Naive thymus-derived CD8-positive, alpha-beta T cell (primary cell): ENCODE measurements at regions not wholly inside any gene's neighbourhood (a gene's known extent, or its start where the extent isn't known, plus 50 kb on each side); places are given as distances from the start of the nearest gene placed in this dataset.

ENCODE experiments used
- ATAC-seq, 2 donors: fragments of 150-1000 bp; cut with Tn5 transposase in 1 of 2; sonication (Bioruptor Pico), chemical (Tn5 transposase) in 1 of 2; 1 replicate in 1 of 2; 2 replicates in 1 of 2; pipeline ENCODE4 v1.10.0; 2021; ENCODE audit warnings: mild to moderate bottlenecking in 2 of 2, moderate library complexity in 2 of 2
- POLR2A ChIA-PET: fragments of 350-600 bp; sonication (Branson Sonifier 250); formaldehyde crosslinking; loops from one replicate; lab custom pipeline; 2021; ENCODE audit warnings: antibody characterized with exemption; lab: Charles Lee
- DNase-seq, 10 donors: peaks; one replicate each; pipeline versions ENCODE4 v3.0.0 to v3.0.0-alpha.2; 2020 to 2022
- H3K27ac Mint-ChIP-seq, 10 donors: one replicate each; pipeline ENCODE4 v1.8.0; 2020 to 2022; ENCODE audit warnings: mild to moderate bottlenecking in 10 of 10, mixed read lengths in 10 of 10, moderate library complexity in 4 of 10, inconsistent platforms in 1 of 10
- H3K27me3 Mint-ChIP-seq, 5 donors: one replicate each; pipeline ENCODE4 v1.8.0; 2021 to 2022; ENCODE audit warnings: mixed read lengths in 5 of 5
- H3K36me3 Mint-ChIP-seq, 3 donors: one replicate each; pipeline ENCODE4 v1.8.0; 2020 to 2022; ENCODE audit warnings: mixed read lengths in 3 of 3, mild to moderate bottlenecking in 2 of 3, inconsistent platforms in 1 of 3
- H3K4me1 Mint-ChIP-seq, 4 donors: one replicate each; pipeline ENCODE4 v1.8.0; 2021 to 2022; ENCODE audit warnings: mixed read lengths in 4 of 4
- H3K4me3 Mint-ChIP-seq, 10 donors: one replicate each; pipeline ENCODE4 v1.8.0; 2020 to 2022; ENCODE audit warnings: mild to moderate bottlenecking in 10 of 10, mixed read lengths in 10 of 10, moderate library complexity in 6 of 10, inconsistent platforms in 1 of 10
- H3K9me3 Mint-ChIP-seq, 9 donors: one replicate each; pipeline ENCODE4 v1.8.0; 2020 to 2022; ENCODE audit warnings: mixed read lengths in 9 of 9, mild to moderate bottlenecking in 3 of 9, inconsistent platforms in 1 of 9, moderate library complexity in 1 of 9

GRCh38 chr2:225173909-225174308 is 131.6 kb upstream of the DOCK10 start:
- Mint-ChIP-seq H3K27ac (no peak overlapping the region), H3K4me3 (no peak overlapping the region), H3K9me3 (peaks cover 0 to 6% (median 0%) of the 10 kb centered on the region in 9 donors), H3K27me3 (peaks cover 0 to 3% (median 0%) of the 10 kb centered on the region in 5 donors), H3K4me1 (peaks cover 0 to 10% (median under 1%) of the 10 kb centered on the region in 4 donors), H3K36me3 (no peaks in the 10 kb centered on the region)
- DNase-seq (no peak), ATAC-seq (no peak)
- POLR2A ChIA-PET, result no interaction called here

DNA sequence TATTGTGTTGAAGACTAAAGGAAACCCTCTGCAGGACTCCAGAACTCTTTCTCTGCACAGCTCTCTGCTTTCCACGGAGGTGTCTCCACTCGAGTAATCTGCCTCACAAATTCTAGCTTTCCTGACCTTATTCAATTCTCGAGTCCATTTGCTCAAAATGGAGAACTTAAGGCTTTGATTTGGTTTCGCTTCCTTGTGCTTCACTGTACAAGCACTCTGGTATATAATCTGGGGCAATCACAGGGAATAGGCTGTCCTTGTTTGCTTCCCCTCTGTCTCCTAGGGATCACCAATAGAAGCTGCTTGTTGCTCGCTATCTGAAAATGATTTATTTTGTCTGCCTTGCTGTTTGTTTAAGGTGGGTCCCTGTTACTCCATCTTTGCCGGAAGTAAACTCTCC is 129.1 kb upstream of the DOCK10 start:
- ATAC-seq (no peak), DNase-seq (no peak)
- POLR2A ChIA-PET, result no interaction called here
- H3K4me3 Mint-ChIP-seq, result no peak overlapping the region
- no peaks in the 10 kb centered on the region for H3K36me3 Mint-ChIP-seq
- H3K27ac Mint-ChIP-seq, result no peak overlapping the region
- H3K9me3 Mint-ChIP-seq, result peaks cover 0 to 6% (median 0%) of the 10 kb centered on the region in 9 donors
- H3K27me3 Mint-ChIP-seq, result peaks cover 0 to 3% (median 0%) of the 10 kb centered on the region in 5 donors
- H3K4me1 Mint-ChIP-seq, result peaks cover 0 to 2% (median under 1%) of the 10 kb centered on the region in 4 donors

DNA sequence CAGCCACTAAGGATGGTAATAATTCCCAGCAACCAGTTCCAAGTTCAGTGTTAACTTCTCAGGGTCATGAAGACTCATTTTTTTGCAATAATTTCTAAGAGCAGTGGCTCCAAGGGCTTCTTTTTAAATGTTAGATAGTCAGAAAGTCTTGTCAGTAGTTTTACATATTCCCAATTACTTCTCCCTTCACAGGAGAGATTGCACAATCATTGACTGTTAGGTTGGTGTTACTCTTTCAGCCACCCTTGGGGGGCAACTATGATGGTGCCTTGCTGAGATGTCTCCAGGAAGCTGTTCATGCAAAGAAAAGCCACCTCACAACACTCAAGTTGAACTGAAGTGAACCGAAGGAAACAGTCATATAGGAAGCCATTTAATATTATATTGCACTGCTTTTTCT is 127.9 kb upstream of the DOCK10 start:
- Mint-ChIP-seq H3K4me1 (peaks cover 0 to 2% (median under 1%) of the 10 kb centered on the region in 4 donors), H3K4me3 (no peak overlapping the region), H3K9me3 (peaks cover 0 to 6% (median 0%) of the 10 kb centered on the region in 9 donors), H3K36me3 (no peaks in the 10 kb centered on the region), H3K27me3 (peaks cover 0 to 3% (median 0%) of the 10 kb centered on the region in 5 donors), H3K27ac (no peak overlapping the region)
- POLR2A ChIA-PET, result no interaction called here
- no peak for ATAC-seq
- DNase-seq, result no peak

DNA sequence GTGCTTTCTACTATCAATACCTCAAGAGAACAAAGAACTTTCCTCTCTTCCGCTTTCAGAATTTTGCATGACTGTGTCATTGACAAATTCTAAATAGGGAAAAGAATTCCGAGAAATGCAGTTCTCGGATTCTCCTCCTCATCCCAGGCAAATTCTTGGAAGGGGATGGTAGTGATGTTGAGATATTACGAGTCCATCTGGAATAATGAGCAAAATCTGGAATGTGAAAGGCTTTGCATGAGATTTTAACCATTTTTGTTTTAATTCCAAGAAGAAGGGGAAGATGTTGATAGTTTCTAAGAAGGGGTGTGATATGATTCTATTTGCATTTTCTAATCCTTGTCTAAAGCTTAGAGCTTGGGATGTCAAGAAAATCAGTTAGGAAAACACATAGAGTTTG is 127.1 kb upstream of the DOCK10 start:
- Mint-ChIP-seq H3K4me3 (no peak overlapping the region), H3K27me3 (peaks cover 0 to 8% (median 0%) of the 10 kb centered on the region in 5 donors), H3K9me3 (peaks cover 0 to 6% (median 0%) of the 10 kb centered on the region in 9 donors), H3K36me3 (no peaks in the 10 kb centered on the region), H3K4me1 (peaks cover 0 to 6% (median 4%) of the 10 kb centered on the region in 4 donors), H3K27ac (no peak overlapping the region)
- ATAC-seq, result no peak
- no peak for DNase-seq
- POLR2A ChIA-PET, result no interaction called here

DNA sequence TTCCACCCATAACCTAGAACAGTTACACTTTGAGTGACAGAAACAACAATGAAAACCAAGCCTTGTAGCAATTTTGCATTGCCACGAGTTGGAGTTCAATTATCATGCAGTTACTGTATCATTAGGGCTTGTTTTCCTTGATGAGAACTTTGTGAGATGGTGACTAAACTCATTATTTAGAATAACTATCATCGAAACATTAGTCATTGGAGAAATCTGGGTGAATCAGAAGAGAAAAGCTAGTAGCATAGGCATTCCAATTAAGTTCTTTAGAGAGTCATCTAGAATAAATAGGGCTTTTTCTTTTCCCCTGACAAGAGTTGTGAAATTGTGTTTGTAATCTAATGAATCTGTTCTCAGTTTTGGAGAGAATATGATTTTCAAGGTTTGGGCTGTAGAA is 122.8 kb upstream of the DOCK10 start:
- Mint-ChIP-seq H3K27ac (no peak overlapping the region), H3K27me3 (peaks cover 0 to 8% (median 0%) of the 10 kb centered on the region in 5 donors), H3K36me3 (no peaks in the 10 kb centered on the region), H3K4me3 (no peak overlapping the region), H3K9me3 (no peaks in the 10 kb centered on the region), H3K4me1 (peaks cover 0 to 6% (median 3%) of the 10 kb centered on the region in 4 donors)
- DNase-seq, result no peak
- POLR2A ChIA-PET, result no interaction called here
- ATAC-seq, result no peak

GRCh38 chr2:225164401-225165050 is 122.3 kb upstream of the DOCK10 start:
- H3K9me3 Mint-ChIP-seq, result no peaks in the 10 kb centered on the region
- peaks cover 0 to 5% (median 0%) of the 10 kb centered on the region in 5 donors for H3K27me3 Mint-ChIP-seq
- no peak for DNase-seq
- no peak overlapping the region for H3K27ac Mint-ChIP-seq
- H3K4me3 Mint-ChIP-seq, result no peak overlapping the region
- no peak for ATAC-seq
- POLR2A ChIA-PET, result no interaction called here
- peaks cover 0 to 6% (median 3%) of the 10 kb centered on the region in 4 donors for H3K4me1 Mint-ChIP-seq
- no peaks in the 10 kb centered on the region for H3K36me3 Mint-ChIP-seq

- Mint-ChIP-seq H3K27me3 (no peaks in the 10 kb centered on the region), H3K9me3 (peaks cover 0 to 9% (median 0%) of the 10 kb centered on the region in 9 donors), H3K36me3 (no peaks in the 10 kb centered on the region), H3K27ac (no peak overlapping the region), H3K4me1 (no peaks in the 10 kb centered on the region), H3K4me3 (no peak overlapping the region)
- POLR2A ChIA-PET, result no interaction called here
- no peak for DNase-seq
- ATAC-seq, result no peak
Observed at GRCh38 chr2:225158360-225158759, 116.1 kb upstream of the DOCK10 start.

DNA sequence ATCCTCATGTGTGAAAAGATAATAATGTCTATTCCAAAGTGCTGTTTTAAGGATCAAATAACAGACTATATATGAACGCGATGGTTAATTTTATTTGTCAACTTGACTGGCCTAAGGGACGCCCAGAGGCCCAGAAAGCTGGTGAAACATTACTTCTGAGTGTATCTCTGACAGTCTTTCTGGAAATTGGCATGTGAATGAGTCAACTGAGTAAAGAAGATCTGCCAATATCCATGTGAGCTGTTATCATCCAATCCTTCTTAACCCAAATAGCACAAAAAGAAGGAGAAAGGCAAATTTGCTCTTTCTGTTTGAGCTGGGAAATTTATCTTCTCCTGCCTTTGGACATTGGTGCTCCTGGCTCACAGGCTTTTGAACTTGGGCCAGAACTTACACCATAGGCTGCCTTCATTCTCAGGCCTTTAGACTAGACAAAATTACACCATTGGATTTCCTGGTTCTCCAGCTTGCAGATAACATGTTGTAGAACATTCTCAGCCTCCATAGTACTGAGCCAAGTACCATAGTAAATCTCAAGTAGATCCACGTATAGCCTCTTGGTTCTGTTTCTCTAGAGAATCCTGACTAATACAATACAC is 114.7 kb upstream of the DOCK10 start:
- Mint-ChIP-seq H3K4me3 (no peak overlapping the region), H3K27ac (no peak overlapping the region), H3K9me3 (peaks cover 0 to 9% (median 0%) of the 10 kb centered on the region in 9 donors), H3K36me3 (no peaks in the 10 kb centered on the region), H3K27me3 (no peaks in the 10 kb centered on the region), H3K4me1 (no peaks in the 10 kb centered on the region)
- ATAC-seq (no peak), DNase-seq (no peak)
- POLR2A ChIA-PET, result no interaction called here

GRCh38 chr2:225140723-225141122 is 98.5 kb upstream of the DOCK10 start:
- H3K36me3 Mint-ChIP-seq, result peaks cover 0 to 14% (median 14%) of the 10 kb centered on the region in 3 donors
- H3K27me3 Mint-ChIP-seq, result peaks cover 0 to 2% (median 0%) of the 10 kb centered on the region in 5 donors
- peaks cover 6 to 22% (median 10%) of the 10 kb centered on the region in 9 donors for H3K9me3 Mint-ChIP-seq
- no peak for DNase-seq
- no peak overlapping the region for H3K4me3 Mint-ChIP-seq
- H3K4me1 Mint-ChIP-seq, result no peaks in the 10 kb centered on the region
- POLR2A ChIA-PET, result no interaction called here
- H3K27ac Mint-ChIP-seq, result no peak overlapping the region
- ATAC-seq, result no peak

GRCh38 chr2:225137971-225138370 is 95.7 kb upstream of the DOCK10 start:
- H3K9me3 Mint-ChIP-seq, result peaks cover 6 to 19% (median 10%) of the 10 kb centered on the region in 9 donors
- H3K4me1 Mint-ChIP-seq, result no peaks in the 10 kb centered on the region
- no peak overlapping the region for H3K27ac Mint-ChIP-seq
- H3K27me3 Mint-ChIP-seq, result peaks cover 0 to 2% (median 0%) of the 10 kb centered on the region in 5 donors
- H3K36me3 Mint-ChIP-seq, result peaks cover 0 to 18% (median 14%) of the 10 kb centered on the region in 3 donors
- no peak overlapping the region for H3K4me3 Mint-ChIP-seq
- no peak for DNase-seq
- POLR2A ChIA-PET, result interaction anchor here (0.5 kb wide), 1 partner anchor 12 kb away, joined by 3 read pairs; no protein-coding TSS in a partner anchor
- no peak for ATAC-seq

- ATAC-seq (no peak), DNase-seq (no peak)
- POLR2A ChIA-PET, result no interaction called here
- Mint-ChIP-seq H3K27me3 (peaks cover 0 to 2% (median 0%) of the 10 kb centered on the region in 5 donors), H3K27ac (no peak overlapping the region), H3K4me3 (no peak overlapping the region), H3K36me3 (peaks cover 0 to 14% (median 13%) of the 10 kb centered on the region in 3 donors), H3K4me1 (no peaks in the 10 kb centered on the region), H3K9me3 (peaks cover 5 to 17% (median 10%) of the 10 kb centered on the region in 9 donors)
Observed at GRCh38 chr2:225136552-225136951, 94.3 kb upstream of the DOCK10 start.

- peaks cover 0 to 10% (median 0%) of the 10 kb centered on the region in 3 donors for H3K36me3 Mint-ChIP-seq
Observed at GRCh38 chr2:225131898-225132297, 89.6 kb upstream of the DOCK10 start.

GRCh38 chr2:225130093-225130492 is 87.8 kb upstream of the DOCK10 start:
- ATAC-seq, result no peak
- no peak for DNase-seq
- H3K4me1 Mint-ChIP-seq, result no peaks in the 10 kb centered on the region
- peaks cover 0 to 2% (median 0%) of the 10 kb centered on the region in 5 donors for H3K27me3 Mint-ChIP-seq
- H3K36me3 Mint-ChIP-seq, result peaks cover 0 to 10% (median 0%) of the 10 kb centered on the region in 3 donors
- no peak overlapping the region for H3K4me3 Mint-ChIP-seq
- H3K9me3 Mint-ChIP-seq, result peaks cover 0 to 3% (median 0%) of the 10 kb centered on the region in 9 donors
- POLR2A ChIA-PET, result no interaction called here
- peak overlapping the region in 1 of 10 donors; percentile 7 for H3K27ac Mint-ChIP-seq

More at GRCh38 chr2:225131898-225132297, 89.6 kb upstream of the DOCK10 start:
- Mint-ChIP-seq H3K27me3 (peaks cover 0 to 2% (median 0%) of the 10 kb centered on the region in 5 donors), H3K9me3 (peaks cover 0 to 4% (median 0%) of the 10 kb centered on the region in 9 donors), H3K4me3 (no peak overlapping the region), H3K4me1 (no peaks in the 10 kb centered on the region), H3K27ac (peak overlapping the region in 1 of 10 donors; percentile 43)
- ATAC-seq (no peak), DNase-seq (no peak)
- POLR2A ChIA-PET, result no interaction called here
